Neural cell (in vitro differentiated cells): ENCODE measurements at regions not wholly inside any gene's neighbourhood (a gene's known extent, or its start where the extent isn't known, plus 50 kb on each side); places are given as distances from the start of the nearest gene placed in this dataset.
A peak's percentile ranks its signal among the peaks of the same experiment; 100 is the strongest.

ENCODE experiments used
- H2AFZ ChIP-seq: fragments of 200-600, 300-800 bp; sonication (generic), shearing (Covaris generic); 2 replicates; pipeline ENCODE4 v1.6.0; 2014; ENCODE audit warnings: low read depth, mild to moderate bottlenecking, antibody characterized with exemption, low read length, moderate library complexity
- H3F3A ChIP-seq: fragments of 200-600 bp; shearing (Covaris generic); 2 replicates; pipeline ENCODE4 v1.6.1; 2016; ENCODE audit warnings: mild to moderate bottlenecking, moderate library complexity, mixed read lengths, antibody characterized with exemption, low read length; ENCODE audit not compliant: insufficient read depth, poor library complexity, severe bottlenecking
- H3K27ac ChIP-seq: fragments of 200-600, 300-800 bp; sonication (generic), shearing (Covaris generic); 2 replicates; pipeline ENCODE4 v1.5.1; 2014; ENCODE audit warnings: mild to moderate bottlenecking, low read length, moderate library complexity
- H3K27me3 ChIP-seq: fragments of 300-800, 200-600 bp; sonication (generic), shearing (Covaris generic); 2 replicates; pipeline ENCODE4 v1.6.0; 2014; ENCODE audit warnings: mild to moderate bottlenecking, low read depth, low read length, moderate library complexity; ENCODE audit not compliant: insufficient read depth
- H3K36me3 ChIP-seq: fragments of 300-800, 200-600 bp; sonication (generic), shearing (Covaris generic); 2 replicates; pipeline ENCODE4 v1.5.1; 2014; ENCODE audit warnings: mild to moderate bottlenecking, antibody characterized with exemption, low read length, moderate library complexity; ENCODE audit not compliant: insufficient read depth
- H3K4me2 ChIP-seq: fragments of 300-800, 200-600 bp; sonication (generic), shearing (Covaris generic); 2 replicates; pipeline ENCODE4 v1.6.0; 2014; ENCODE audit warnings: mild to moderate bottlenecking, low read length
- H3K4me3 ChIP-seq: fragments of 300-800, 200-600 bp; sonication (generic), shearing (Covaris generic); 2 replicates; pipeline ENCODE4 v1.5.1; 2014; ENCODE audit warnings: mild to moderate bottlenecking, low read length, moderate library complexity
- H3K79me2 ChIP-seq: fragments of 200-600 bp; shearing (Covaris generic); replicated peaks from 2 replicates; pipeline ENCODE4 v1.6.0; 2014; ENCODE audit warnings: mild to moderate bottlenecking, low read length, moderate library complexity; ENCODE audit not compliant: insufficient read depth
- H3K9ac ChIP-seq: fragments of 300-800, 200-600 bp; sonication (generic), shearing (Covaris generic); 2 replicates; pipeline ENCODE4 v1.6.1; 2016; ENCODE audit warnings: mild to moderate bottlenecking, low read length, mixed read lengths
- H3K9me2 ChIP-seq: fragments of 200-600 bp; shearing (Covaris generic); 2 replicates; pipeline ENCODE4 v1.6.1; 2016; ENCODE audit warnings: mild to moderate bottlenecking, low read length, mixed read lengths; ENCODE audit not compliant: insufficient read depth
- H3K9me3 ChIP-seq: fragments of 200-600, 300-800 bp; sonication (generic), shearing (Covaris generic); 2 replicates; pipeline ENCODE4 v1.6.1; 2016; ENCODE audit warnings: mild to moderate bottlenecking, mixed run types, low read length, moderate library complexity, mixed read lengths
- H4K20me1 ChIP-seq: fragments of 200-600 bp; shearing (Covaris generic); 2 replicates; pipeline ENCODE4 v1.6.1; 2016; ENCODE audit warnings: mild to moderate bottlenecking, mixed run types; ENCODE audit not compliant: insufficient read depth
- CTCF ChIP-seq: fragments of 450-650 bp; IDR thresholded peaks from 2 replicates; pipeline ENCODE4 v1.5.1; 2014; ENCODE audit warnings: antibody characterized with exemption, mild to moderate bottlenecking, moderate library complexity; ENCODE audit not compliant: poor library complexity, severe bottlenecking
- EP300 ChIP-seq: fragments of 450-650 bp; conservative IDR thresholded peaks from 2 replicates; pipeline ENCODE4 v1.6.1; 2014; ENCODE audit warnings: antibody characterized with exemption, mild to moderate bottlenecking, moderate library complexity; ENCODE audit not compliant: poor library complexity, severe bottlenecking
- EZH2 ChIP-seq: fragments of 200-600, 300-800 bp; shearing (Covaris generic), sonication (generic); IDR thresholded peaks from 2 replicates; pipeline ENCODE4 v1.6.1; 2014; ENCODE audit warnings: antibody characterized with exemption, low read length, borderline replicate concordance, mild to moderate bottlenecking; ENCODE audit not compliant: insufficient read depth, poor library complexity, severe bottlenecking
- MXI1 ChIP-seq: fragments of 450-650 bp; conservative IDR thresholded peaks from 2 replicates; pipeline ENCODE4 v1.6.1; 2014; ENCODE audit warnings: antibody characterized with exemption, mild to moderate bottlenecking; ENCODE audit not compliant: poor library complexity, severe bottlenecking
- POLR2AphosphoS5 ChIP-seq: IDR thresholded peaks from 2 replicates; pipeline ENCODE4 v1.6.1; 2012
- RAD21 ChIP-seq: fragments of 450-650 bp; conservative IDR thresholded peaks from 2 replicates; pipeline ENCODE4 v1.6.1; 2014; ENCODE audit warnings: antibody characterized with exemption, mild to moderate bottlenecking, moderate library complexity
- SMC3 ChIP-seq: fragments of 450-650 bp; conservative IDR thresholded peaks from 2 replicates; pipeline ENCODE4 v1.6.1; 2014; ENCODE audit warnings: antibody characterized with exemption, mild to moderate bottlenecking, moderate library complexity; ENCODE audit not compliant: poor library complexity
- TAF1 ChIP-seq: IDR thresholded peaks from 2 replicates; pipeline ENCODE4 v1.6.1; 2012; ENCODE audit warnings: low read depth
- TF ChIP-seq, protein P1 (sequence below): IDR thresholded peaks from 2 replicates; pipeline ENCODE4 v1.6.1; 2012; ENCODE audit warnings: borderline replicate concordance

- H3K36me3 ChIP-seq = no peaks in the 10 kb centered on the region
- TF ChIP-seq EP300 (no peak), RAD21 (no peak), CTCF (no peak)
- no peak overlapping the region for H3K27ac ChIP-seq
- H4K20me1 ChIP-seq = no peaks in the 10 kb centered on the region
- no peaks in the 10 kb centered on the region for H3K27me3 ChIP-seq
- no peaks in the 10 kb centered on the region for H3K9me3 ChIP-seq
- H3K4me2 ChIP-seq = no peak overlapping the region
- H3K4me3 ChIP-seq = no peak overlapping the region
- no peaks in the 10 kb centered on the region for H3K79me2 ChIP-seq
- H3K9ac ChIP-seq = no peak overlapping the region
- H2AFZ ChIP-seq = no peak overlapping the region
- H3F3A ChIP-seq = peaks cover 15% of the 10 kb centered on the region
- no peaks in the 10 kb centered on the region for H3K9me2 ChIP-seq
These were observed 791.4 kb downstream of the TDRD15 start for GRCh38 chr2:21915201-21915600.

GRCh38 chr2:21916934-21917522 lies 793.3 kb downstream of the TDRD15 start:
- Histone ChIP-seq H3K4me2 (no peak overlapping the region), H3K9me2 (no peaks in the 10 kb centered on the region), H3K9ac (no peak overlapping the region), H3K27me3 (no peaks in the 10 kb centered on the region), H4K20me1 (no peaks in the 10 kb centered on the region), H3F3A (peaks cover 16% of the 10 kb centered on the region), H3K36me3 (no peaks in the 10 kb centered on the region), H2AFZ (no peak overlapping the region), H3K4me3 (no peak overlapping the region), H3K79me2 (no peaks in the 10 kb centered on the region), H3K9me3 (no peaks in the 10 kb centered on the region), H3K27ac (peak overlapping the region; percentile 60)
- TF ChIP-seq EZH2 = no peak
- TF ChIP-seq RAD21 = peak; percentile 66
- peak; percentile 97 for TF ChIP-seq EP300
- TF ChIP-seq TAF1 = no peak
- TF ChIP-seq POLR2AphosphoS5 = peak; percentile 81
- TF ChIP-seq CTCF = peak; percentile 59
- TF ChIP-seq MXI1 = no peak
- TF ChIP-seq SMC3 = peak; percentile 65
- TF ChIP-seq, protein P1, sequence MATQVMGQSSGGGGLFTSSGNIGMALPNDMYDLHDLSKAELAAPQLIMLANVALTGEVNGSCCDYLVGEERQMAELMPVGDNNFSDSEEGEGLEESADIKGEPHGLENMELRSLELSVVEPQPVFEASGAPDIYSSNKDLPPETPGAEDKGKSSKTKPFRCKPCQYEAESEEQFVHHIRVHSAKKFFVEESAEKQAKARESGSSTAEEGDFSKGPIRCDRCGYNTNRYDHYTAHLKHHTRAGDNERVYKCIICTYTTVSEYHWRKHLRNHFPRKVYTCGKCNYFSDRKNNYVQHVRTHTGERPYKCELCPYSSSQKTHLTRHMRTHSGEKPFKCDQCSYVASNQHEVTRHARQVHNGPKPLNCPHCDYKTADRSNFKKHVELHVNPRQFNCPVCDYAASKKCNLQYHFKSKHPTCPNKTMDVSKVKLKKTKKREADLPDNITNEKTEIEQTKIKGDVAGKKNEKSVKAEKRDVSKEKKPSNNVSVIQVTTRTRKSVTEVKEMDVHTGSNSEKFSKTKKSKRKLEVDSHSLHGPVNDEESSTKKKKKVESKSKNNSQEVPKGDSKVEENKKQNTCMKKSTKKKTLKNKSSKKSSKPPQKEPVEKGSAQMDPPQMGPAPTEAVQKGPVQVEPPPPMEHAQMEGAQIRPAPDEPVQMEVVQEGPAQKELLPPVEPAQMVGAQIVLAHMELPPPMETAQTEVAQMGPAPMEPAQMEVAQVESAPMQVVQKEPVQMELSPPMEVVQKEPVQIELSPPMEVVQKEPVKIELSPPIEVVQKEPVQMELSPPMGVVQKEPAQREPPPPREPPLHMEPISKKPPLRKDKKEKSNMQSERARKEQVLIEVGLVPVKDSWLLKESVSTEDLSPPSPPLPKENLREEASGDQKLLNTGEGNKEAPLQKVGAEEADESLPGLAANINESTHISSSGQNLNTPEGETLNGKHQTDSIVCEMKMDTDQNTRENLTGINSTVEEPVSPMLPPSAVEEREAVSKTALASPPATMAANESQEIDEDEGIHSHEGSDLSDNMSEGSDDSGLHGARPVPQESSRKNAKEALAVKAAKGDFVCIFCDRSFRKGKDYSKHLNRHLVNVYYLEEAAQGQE = peak; percentile 95
